A673 (cell line): ENCODE measurements at regions not wholly inside any gene's neighbourhood (a gene's known extent, or its start where the extent isn't known, plus 50 kb on each side); places are given as distances from the start of the nearest gene placed in this dataset.

Source experiments
- EZH2 ChIP-seq: fragments of 200-600 bp; sonication (generic); IDR thresholded peaks from 2 replicates; pipeline ENCODE4 v1.6.1; 2017; ENCODE audit warnings: borderline replicate concordance, low read depth, mild to moderate bottlenecking, mixed read lengths, antibody characterized with exemption, low read length; ENCODE audit not compliant: poor library complexity, severe bottlenecking
- TF ChIP-seq, protein P1 (sequence below): fragments of 300-800, 200-600 bp; sonication (generic); conservative IDR thresholded peaks from 2 replicates; pipeline ENCODE4 v1.5.1; 2017; ENCODE audit warnings: low read depth, mild to moderate bottlenecking, antibody characterized with exemption, low read length, moderate library complexity, mixed read lengths

DNA sequence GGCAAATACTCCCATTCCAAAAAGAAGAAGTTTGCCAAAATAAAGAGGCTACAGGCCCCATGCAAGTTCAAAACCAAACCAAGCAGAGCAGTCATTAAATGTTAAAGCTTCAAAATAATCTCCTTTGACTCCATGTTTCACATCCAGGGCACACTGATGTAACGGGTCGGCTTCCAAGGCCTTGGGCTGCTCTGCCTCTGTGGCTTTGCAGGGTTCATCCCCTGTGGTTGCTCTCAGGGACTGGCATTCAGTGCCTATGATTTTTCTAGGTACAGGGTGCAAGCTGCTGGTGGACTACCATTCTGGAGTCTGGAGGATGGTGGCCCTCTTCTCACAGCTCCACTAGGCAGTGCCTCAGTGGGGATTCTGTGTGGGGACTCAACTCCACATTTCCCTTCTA lies 971.6 kb upstream of the MBL2 start:
- TF ChIP-seq, protein P1, sequence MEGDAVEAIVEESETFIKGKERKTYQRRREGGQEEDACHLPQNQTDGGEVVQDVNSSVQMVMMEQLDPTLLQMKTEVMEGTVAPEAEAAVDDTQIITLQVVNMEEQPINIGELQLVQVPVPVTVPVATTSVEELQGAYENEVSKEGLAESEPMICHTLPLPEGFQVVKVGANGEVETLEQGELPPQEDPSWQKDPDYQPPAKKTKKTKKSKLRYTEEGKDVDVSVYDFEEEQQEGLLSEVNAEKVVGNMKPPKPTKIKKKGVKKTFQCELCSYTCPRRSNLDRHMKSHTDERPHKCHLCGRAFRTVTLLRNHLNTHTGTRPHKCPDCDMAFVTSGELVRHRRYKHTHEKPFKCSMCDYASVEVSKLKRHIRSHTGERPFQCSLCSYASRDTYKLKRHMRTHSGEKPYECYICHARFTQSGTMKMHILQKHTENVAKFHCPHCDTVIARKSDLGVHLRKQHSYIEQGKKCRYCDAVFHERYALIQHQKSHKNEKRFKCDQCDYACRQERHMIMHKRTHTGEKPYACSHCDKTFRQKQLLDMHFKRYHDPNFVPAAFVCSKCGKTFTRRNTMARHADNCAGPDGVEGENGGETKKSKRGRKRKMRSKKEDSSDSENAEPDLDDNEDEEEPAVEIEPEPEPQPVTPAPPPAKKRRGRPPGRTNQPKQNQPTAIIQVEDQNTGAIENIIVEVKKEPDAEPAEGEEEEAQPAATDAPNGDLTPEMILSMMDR: no peak
- TF ChIP-seq EZH2: no peak
